ENCODE measurements at regions not wholly inside any gene's neighbourhood (a gene's known extent, or its start where the extent isn't known, plus 50 kb on each side); places are given as distances from the start of the nearest gene placed in this dataset.

GRCh38 chr7:117992635-117993376 lies 119.6 kb upstream of the CTTNBP2 start:
- H3K27me3 Mint-ChIP-seq (ENCODE audit: low read depth) = no peaks in the 10 kb centered on the region
- ATAC-seq = no peak
- no peaks in the 10 kb centered on the region for H3K4me1 Mint-ChIP-seq (ENCODE audit: low read depth)
- H3K9me3 Mint-ChIP-seq = peaks cover 3% of the 10 kb centered on the region
- H3K4me3 Mint-ChIP-seq = no peak overlapping the region
- no peak for DNase-seq
- no peaks in the 10 kb centered on the region for H3K36me3 Mint-ChIP-seq (ENCODE audit: insufficient read depth)

GRCh38 chr7:117993377-117994003 lies 120.2 kb upstream of the CTTNBP2 start:
- Mint-ChIP-seq H3K36me3 (ENCODE audit: insufficient read depth) (no peaks in the 10 kb centered on the region), H3K27me3 (ENCODE audit: low read depth) (no peaks in the 10 kb centered on the region), H3K9me3 (peaks cover 3% of the 10 kb centered on the region), H3K4me1 (ENCODE audit: low read depth) (no peaks in the 10 kb centered on the region), H3K4me3 (no peak overlapping the region)
- DNase-seq (no peak), ATAC-seq (no peak)

DNA sequence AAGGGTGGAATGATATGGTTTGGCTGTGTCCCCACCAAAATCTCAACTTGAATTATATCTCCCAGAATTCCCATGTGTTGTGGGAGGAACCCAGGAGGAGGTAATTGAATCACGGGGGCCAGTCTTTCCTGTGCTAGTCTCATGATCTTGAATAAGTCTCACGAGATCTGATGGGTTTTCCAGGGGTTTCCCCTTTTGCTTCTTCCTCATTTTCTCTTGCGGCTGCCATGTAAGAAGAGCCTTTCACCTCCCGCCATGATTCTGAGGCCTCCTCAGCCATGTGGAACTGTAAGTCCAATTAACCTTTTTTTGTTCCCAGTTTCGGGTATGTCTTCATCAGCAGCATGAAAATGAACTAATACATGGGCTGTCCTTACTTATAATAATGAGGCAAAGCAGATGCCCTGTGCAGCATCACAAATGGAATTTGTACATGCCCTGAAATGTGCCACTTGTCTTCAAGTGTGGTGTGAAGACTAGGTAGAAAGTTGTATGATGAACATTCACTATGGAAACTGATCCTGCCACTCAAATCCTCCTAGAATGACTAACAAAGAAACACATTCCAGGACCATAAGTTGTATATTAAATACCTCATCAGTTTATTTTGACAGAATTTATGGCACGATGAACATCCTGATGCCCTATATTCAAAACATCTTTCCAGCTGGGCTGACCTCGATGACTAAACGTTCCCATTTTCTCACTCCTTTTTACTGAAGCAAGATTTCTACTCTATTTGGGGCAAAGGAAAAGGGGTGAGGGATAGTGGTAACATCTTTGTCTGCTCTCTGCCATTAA lies 122.8 kb upstream of the CTTNBP2 start:
- DNase-seq = no peak
- no peaks in the 10 kb centered on the region for H3K36me3 Mint-ChIP-seq (ENCODE audit: insufficient read depth)
- H3K4me1 Mint-ChIP-seq (ENCODE audit: low read depth) = no peaks in the 10 kb centered on the region
- no peaks in the 10 kb centered on the region for H3K27me3 Mint-ChIP-seq (ENCODE audit: low read depth)
- H3K4me3 Mint-ChIP-seq = no peak overlapping the region
- no peak for ATAC-seq
- H3K9me3 Mint-ChIP-seq = peaks cover 3% of the 10 kb centered on the region

DNA sequence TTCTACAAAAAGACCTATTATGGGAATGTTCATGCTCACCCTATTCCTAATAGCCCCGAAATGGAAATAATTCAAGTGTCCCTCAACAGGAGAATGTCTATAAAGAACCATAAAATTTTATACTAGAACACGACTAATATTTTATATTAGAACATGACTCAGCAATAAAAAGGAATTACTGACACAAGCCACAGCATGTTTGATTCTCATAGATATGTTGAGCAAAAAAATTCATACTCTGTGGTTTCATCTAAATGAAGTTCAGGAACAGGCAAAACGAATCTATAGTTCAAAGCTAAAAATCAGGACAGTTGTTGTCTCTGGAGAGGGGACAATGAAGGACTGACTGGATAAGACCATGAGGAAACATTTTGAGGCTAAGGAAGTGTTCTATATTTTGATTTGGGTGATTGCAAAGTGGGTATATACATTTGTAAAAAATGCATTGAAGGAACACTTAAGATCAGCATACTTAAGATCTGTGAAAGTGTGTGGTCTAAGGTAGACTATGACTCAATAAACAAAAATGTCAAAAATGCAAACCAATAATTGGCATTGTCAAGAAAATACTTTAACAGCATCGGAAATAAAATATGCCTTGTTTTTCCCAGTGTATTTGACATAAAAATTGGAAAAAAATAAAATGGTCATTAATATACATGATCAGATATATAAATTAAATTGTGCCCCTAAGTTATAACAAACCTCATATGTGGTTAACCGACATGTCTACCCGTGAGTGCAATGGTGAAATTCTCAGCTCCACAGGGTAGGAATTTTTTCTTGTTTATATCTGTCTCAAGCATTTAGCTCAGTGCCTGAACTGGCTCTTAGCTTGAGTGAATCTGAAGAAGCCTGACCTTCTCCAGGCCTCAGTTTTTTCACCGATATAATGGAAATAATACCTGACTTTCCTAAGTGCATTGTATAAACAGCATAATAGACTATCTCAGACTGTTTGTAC lies 124.9 kb upstream of the CTTNBP2 start:
- Mint-ChIP-seq H3K4me1 (ENCODE audit: low read depth) (no peaks in the 10 kb centered on the region), H3K9me3 (no peaks in the 10 kb centered on the region), H3K36me3 (ENCODE audit: insufficient read depth) (no peaks in the 10 kb centered on the region), H3K4me3 (no peak overlapping the region), H3K27me3 (ENCODE audit: low read depth) (no peaks in the 10 kb centered on the region)
- DNase-seq (no peak), ATAC-seq (no peak)

DNA sequence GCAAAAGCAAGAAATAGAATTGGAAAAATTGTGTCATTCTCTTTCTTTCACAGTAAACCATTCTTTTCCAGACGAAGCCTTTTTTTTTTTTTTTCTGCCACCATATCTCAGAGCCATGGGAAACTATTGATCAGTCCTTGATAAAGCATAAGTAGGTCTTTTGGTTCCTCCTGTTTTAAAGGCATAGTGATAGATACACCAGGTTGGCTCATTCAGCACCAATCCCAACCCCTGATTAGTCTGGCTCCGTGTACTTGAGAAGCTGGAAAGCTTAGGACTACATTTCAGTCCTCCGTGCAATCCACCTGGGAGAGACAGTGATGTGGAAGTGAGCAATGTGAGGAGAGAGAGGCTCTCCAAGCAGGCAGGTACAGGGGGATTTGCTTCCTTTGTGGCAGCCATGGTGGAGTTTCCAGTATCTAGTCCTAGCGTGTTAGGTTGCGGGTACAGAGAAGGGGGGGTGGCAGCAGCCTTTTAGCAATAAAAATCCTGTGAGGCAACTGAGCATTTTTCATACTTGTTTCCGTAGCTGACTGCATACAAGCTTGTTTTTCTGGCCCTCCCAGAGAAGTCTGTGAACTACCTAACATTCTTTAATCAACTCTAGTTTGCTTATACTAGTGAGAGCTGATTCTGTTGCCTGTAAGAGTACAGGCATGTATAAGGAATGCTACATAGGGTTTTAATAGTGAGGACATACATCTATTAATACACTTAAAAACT lies 127.4 kb upstream of the CTTNBP2 start:
- no peak overlapping the region for H3K4me3 Mint-ChIP-seq
- no peaks in the 10 kb centered on the region for H3K27me3 Mint-ChIP-seq (ENCODE audit: low read depth)
- H3K4me1 Mint-ChIP-seq (ENCODE audit: low read depth) = no peaks in the 10 kb centered on the region
- H3K9me3 Mint-ChIP-seq = no peaks in the 10 kb centered on the region
- ATAC-seq (no peak), DNase-seq (no peak)
- H3K36me3 Mint-ChIP-seq (ENCODE audit: insufficient read depth) = no peaks in the 10 kb centered on the region

- ATAC-seq = no peak
- Mint-ChIP-seq H3K36me3 (ENCODE audit: insufficient read depth) (no peaks in the 10 kb centered on the region), H3K4me1 (ENCODE audit: low read depth) (no peaks in the 10 kb centered on the region), H3K27me3 (ENCODE audit: low read depth) (no peaks in the 10 kb centered on the region), H3K9me3 (no peaks in the 10 kb centered on the region), H3K4me3 (no peak overlapping the region)
- DNase-seq = no peak
Measured at GRCh38 chr7:118003476-118003875, 130.2 kb upstream of the CTTNBP2 start.

- no peak for DNase-seq
- ATAC-seq = no peak
- no peak overlapping the region for H3K4me3 Mint-ChIP-seq
- H3K36me3 Mint-ChIP-seq (ENCODE audit: insufficient read depth) = no peaks in the 10 kb centered on the region
- no peaks in the 10 kb centered on the region for H3K4me1 Mint-ChIP-seq (ENCODE audit: low read depth)
- H3K9me3 Mint-ChIP-seq = no peaks in the 10 kb centered on the region
- H3K27me3 Mint-ChIP-seq (ENCODE audit: low read depth) = no peaks in the 10 kb centered on the region
Measured at GRCh38 chr7:118005026-118005425, 131.8 kb upstream of the CTTNBP2 start.

DNA sequence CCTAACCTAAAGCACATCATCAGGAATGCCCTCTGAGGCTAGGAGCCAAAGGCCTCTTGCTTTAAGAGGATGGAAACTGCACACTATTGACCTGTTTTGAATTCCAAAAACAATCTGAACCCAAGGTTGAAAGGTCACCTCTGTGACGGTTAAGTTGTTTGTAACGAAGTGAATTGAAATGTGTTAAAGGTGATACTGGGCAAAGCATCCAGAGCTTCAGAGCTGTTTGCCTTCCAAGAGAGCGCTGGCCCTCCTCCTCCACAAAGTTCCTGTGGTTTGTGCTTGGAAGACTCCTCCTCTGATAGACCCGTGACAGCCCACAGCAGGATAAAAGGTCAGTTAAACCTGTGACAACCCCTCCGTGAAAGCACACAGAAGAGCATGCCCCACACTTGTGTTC lies 133.7 kb upstream of the CTTNBP2 start:
- Mint-ChIP-seq H3K36me3 (ENCODE audit: insufficient read depth) (no peaks in the 10 kb centered on the region), H3K9me3 (no peaks in the 10 kb centered on the region), H3K27me3 (ENCODE audit: low read depth) (no peaks in the 10 kb centered on the region), H3K4me1 (ENCODE audit: low read depth) (no peaks in the 10 kb centered on the region), H3K4me3 (no peak overlapping the region)
- DNase-seq = no peak
- no peak for ATAC-seq

DNA sequence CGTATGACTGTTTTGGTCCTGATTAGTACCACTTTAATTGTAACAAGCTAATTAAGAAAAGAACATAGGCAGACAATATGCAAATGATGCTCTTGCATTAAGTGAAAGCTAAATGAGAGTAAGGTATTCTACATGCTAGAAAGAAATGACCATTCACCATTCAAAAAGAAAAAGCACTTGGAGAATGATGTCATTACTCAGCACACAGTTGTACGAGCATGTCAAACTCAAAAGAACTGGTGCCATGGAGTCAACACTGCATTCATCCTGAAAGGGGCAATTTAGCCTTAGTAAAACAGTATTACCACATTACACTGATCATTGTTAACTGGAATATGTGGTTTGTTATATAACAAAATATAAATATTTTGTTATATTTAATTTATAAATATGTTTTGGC lies 136.2 kb upstream of the CTTNBP2 start:
- H3K36me3 Mint-ChIP-seq (ENCODE audit: insufficient read depth) = no peaks in the 10 kb centered on the region

DNA sequence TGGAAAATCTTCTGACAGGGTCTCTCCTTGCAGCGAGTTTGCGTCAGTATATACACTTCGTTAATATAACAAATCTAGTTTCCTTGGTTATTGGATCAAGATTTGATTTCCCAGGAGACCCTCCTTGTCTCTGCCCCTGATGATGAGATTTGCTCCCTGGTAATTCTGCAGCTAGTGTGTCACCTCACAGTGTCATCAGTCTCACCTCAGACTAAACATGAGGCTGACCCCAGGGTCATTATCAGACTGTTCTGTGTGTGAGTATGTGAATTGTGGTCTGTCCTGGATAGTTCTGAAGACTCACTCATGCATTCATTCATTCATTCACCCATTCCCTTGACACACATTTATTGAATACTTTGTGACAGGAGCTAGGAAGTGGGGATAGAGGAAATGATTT lies 138.4 kb upstream of the CTTNBP2 start:
- ATAC-seq (no peak), DNase-seq (no peak)
- Mint-ChIP-seq H3K4me3 (no peak overlapping the region), H3K36me3 (ENCODE audit: insufficient read depth) (no peaks in the 10 kb centered on the region), H3K27me3 (ENCODE audit: low read depth) (no peaks in the 10 kb centered on the region), H3K9me3 (no peaks in the 10 kb centered on the region), H3K4me1 (ENCODE audit: low read depth) (no peaks in the 10 kb centered on the region)

More for the DNA sequence above, 136.2 kb upstream of the CTTNBP2 start:
- Mint-ChIP-seq H3K9me3 (no peaks in the 10 kb centered on the region), H3K4me3 (no peak overlapping the region), H3K27me3 (ENCODE audit: low read depth) (no peaks in the 10 kb centered on the region), H3K4me1 (ENCODE audit: low read depth) (no peaks in the 10 kb centered on the region)
- ATAC-seq (no peak), DNase-seq (no peak)

DNA sequence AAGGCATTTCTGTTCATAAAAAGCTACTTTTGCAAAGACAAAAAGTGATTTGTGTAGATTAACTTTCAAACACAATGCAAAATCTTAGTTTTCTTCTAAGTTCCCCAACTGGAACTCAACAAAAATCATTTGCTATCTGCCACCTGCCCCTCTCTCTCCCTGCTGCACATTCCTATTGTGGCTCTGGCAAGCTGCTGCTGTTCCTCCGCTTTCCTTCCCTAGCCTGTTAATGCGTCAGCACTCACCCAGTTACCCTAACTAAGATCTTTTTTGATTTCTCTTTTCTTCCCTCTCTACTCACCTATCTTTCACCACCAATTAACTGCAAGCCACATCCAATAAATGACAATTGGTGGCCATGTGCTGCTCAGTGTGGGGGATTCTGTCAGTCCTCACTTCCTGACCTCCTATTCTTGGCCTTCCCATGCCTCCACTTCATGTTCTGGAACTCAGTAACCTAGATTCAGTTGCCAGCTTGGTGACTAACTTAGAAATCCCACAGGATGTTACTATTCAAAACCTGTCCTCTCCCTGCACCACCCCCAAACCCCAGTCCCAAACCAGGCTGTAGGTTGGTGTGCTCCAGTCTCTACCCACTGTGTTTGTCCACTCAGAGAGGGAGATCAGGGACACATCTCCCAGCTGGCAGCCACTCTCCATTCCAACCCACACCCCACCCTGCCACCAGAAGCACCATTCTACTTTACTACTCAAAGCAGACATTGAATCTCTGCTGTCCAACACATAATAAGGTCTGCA lies 140.2 kb upstream of the CTTNBP2 start:
- DNase-seq = no peak

DNA sequence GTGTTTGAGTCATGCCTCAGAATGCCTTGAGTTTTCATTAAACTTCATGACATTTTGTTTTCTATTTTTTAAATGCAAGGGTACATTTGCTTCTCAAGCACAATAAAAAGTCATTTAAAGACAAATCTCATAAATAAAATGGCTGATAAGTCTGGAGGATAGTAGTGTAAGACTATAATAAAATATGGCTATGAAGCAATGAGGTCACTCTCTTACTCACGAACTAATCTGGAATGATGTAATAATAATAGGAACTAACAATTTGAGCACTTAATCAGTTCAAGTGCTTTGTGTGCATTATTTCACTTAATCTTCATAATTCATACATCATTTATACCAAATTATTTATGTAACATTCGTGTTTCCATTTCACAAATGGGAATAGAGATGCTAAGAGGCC lies 149.3 kb upstream of the CTTNBP2 start:
- no peak for ATAC-seq
- Mint-ChIP-seq H3K4me3 (no peak overlapping the region), H3K36me3 (ENCODE audit: insufficient read depth) (no peaks in the 10 kb centered on the region), H3K9me3 (no peaks in the 10 kb centered on the region), H3K27me3 (ENCODE audit: low read depth) (no peaks in the 10 kb centered on the region), H3K4me1 (ENCODE audit: low read depth) (no peaks in the 10 kb centered on the region)
- no peak for DNase-seq

More for the DNA sequence above, 140.2 kb upstream of the CTTNBP2 start:
- H3K27me3 Mint-ChIP-seq (ENCODE audit: low read depth) = no peaks in the 10 kb centered on the region
- no peaks in the 10 kb centered on the region for H3K4me1 Mint-ChIP-seq (ENCODE audit: low read depth)
- H3K36me3 Mint-ChIP-seq (ENCODE audit: insufficient read depth) = no peaks in the 10 kb centered on the region
- no peak overlapping the region for H3K4me3 Mint-ChIP-seq
- ATAC-seq = no peak
- H3K9me3 Mint-ChIP-seq = peaks cover 4% of the 10 kb centered on the region

DNA sequence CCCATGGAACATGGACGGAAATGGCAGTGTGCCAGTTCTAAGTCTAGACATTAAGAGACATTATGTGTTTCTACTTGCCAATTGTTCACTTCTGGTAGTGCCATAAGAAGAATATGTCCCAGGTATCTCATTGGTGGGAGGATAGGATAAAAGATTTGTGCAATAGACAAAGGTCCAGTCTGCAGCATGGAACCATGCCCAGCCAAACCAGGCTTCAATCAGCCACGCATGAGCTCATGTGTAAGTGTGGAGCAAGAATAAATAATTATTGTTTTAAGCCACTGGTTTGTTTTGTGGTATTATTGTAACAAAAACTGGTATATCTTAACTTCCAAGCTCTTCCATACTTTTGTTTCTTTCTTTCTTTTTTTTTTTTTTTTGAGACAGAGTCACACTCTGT lies 153.6 kb upstream of the CTTNBP2 start:
- Mint-ChIP-seq H3K27me3 (ENCODE audit: low read depth) (no peaks in the 10 kb centered on the region), H3K9me3 (no peaks in the 10 kb centered on the region), H3K36me3 (ENCODE audit: insufficient read depth) (no peaks in the 10 kb centered on the region), H3K4me1 (ENCODE audit: low read depth) (no peaks in the 10 kb centered on the region), H3K4me3 (no peak overlapping the region)
- ATAC-seq = no peak
- DNase-seq = no peak
